Heart left ventricle (tissue), 16 donors: ENCODE measurements at regions not wholly inside any gene's neighbourhood (a gene's known extent, or its start where the extent isn't known, plus 50 kb on each side); places are given as distances from the start of the nearest gene placed in this dataset.

Experiments
- ATAC-seq, 4 donors: fragments of 200-7000 bp; cut with Tn5 transposase; one replicate each; pipeline ENCODE4 v1.9.1; 2020 to 2022; ENCODE audit warnings: moderate library complexity in 4 of 4, mild to moderate bottlenecking in 3 of 4, moderate number of reproducible peaks in 1 of 4
- DNase-seq, 5 donors: peaks; one replicate each; pipeline ENCODE4 v3.0.0-alpha.2; 2020
- H3K27ac ChIP-seq, 12 donors: fragments of 200-600 bp; sonication (generic) in 4 of 12; one replicate each; pipeline versions ENCODE4 v1.5.0 to v1.8.0; 2016 to 2022; ENCODE audit warnings: mild to moderate bottlenecking in 2 of 12
- H3K27me3 ChIP-seq, 9 donors: fragments of 200-600 bp; sonication (generic) in 2 of 9; one replicate each; pipeline versions ENCODE4 v1.5.1 to v1.8.0; 2016 to 2022; ENCODE audit warnings: mild to moderate bottlenecking in 3 of 9
- H3K36me3 ChIP-seq, 9 donors: fragments of 200-600 bp; sonication (generic) in 2 of 9; one replicate each; pipeline versions ENCODE4 v1.5.0 to v1.8.0; 2018 to 2022; ENCODE audit warnings: mild to moderate bottlenecking in 2 of 9
- H3K4me1 ChIP-seq, 12 donors: fragments of 200-600 bp; sonication (generic) in 4 of 12; one replicate each; pipeline versions ENCODE4 v1.5.0 to v1.8.0; 2016 to 2022; ENCODE audit warnings: mild to moderate bottlenecking in 3 of 12
- H3K4me3 ChIP-seq, 12 donors: fragments of 200-600 bp; sonication (generic) in 4 of 12; one replicate each; pipeline versions ENCODE4 v1.5.0 to v1.8.0; 2017 to 2022; ENCODE audit warnings: mild to moderate bottlenecking in 9 of 12, moderate library complexity in 4 of 12
- H3K9me3 ChIP-seq, 12 donors: fragments of 200-600 bp; sonication (generic) in 4 of 12; one replicate each; pipeline versions ENCODE4 v1.5.0 to v1.8.0; 2016 to 2022; ENCODE audit warnings: mild to moderate bottlenecking in 1 of 12
- POLR2A ChIP-seq, 2 donors: fragments of 450-650 bp; IDR thresholded peaks; one replicate each; pipeline ENCODE4 v1.6.1; 2017; ENCODE audit warnings: antibody characterized with exemption in 2 of 2, mild to moderate bottlenecking in 2 of 2, moderate library complexity in 2 of 2
- WGBS, 4 donors: extraction: QIAGEN DNeasy Blood & Tissue Kit in 2 of 4; methylation state at CpG; one replicate each; pipeline versions ENCODE4 v1.1.5 to v1.1.7; 2013 to 2018; 5-methylcytosine and 5-hydroxymethylcytosine counted together
- intact Hi-C, 10 donors: fragments of 100-400 bp; cut with DNase I; formaldehyde crosslinking; loops; one replicate each; pipeline versions ENCODE4 v1.11.1 to v1.14.2; 2022
- TF ChIP-seq, protein P1 (sequence below), 12 donors: fragments of 200-600 bp; sonication (generic) in 4 of 12; IDR thresholded peaks; one replicate each; pipeline versions ENCODE4 v1.5.0 to v1.8.0; 2018 to 2022; ENCODE audit warnings: antibody characterized with exemption in 12 of 12, mild to moderate bottlenecking in 5 of 12
- donor health status: ischemic (EF 13 %, LVEDD 7.1; RV severe dilation, severe dysfunction).
- donor health status: healthy with polysubstance abuse.
- donor health status: DM: no; HTN: yes; CAD: no.
- donor health status: DM: no; HTN: no; CAD: no.
- donor health status: ischemic (EF 25% LVEDD 6.9; RV normal size, moderate dysfunction).
- donor health status: ischemic (EF 25% LVEDD 5.7; RV mildly dilated, moderate dysfunction).
- donor health status: healthy.
- donor health status: DM: yes; HTN: yes; CAD: no.
- donor health status: ischemic (EF 35%, LVEDD 5.7; RV mildly dilated, moderate dysfunction).
- donor health status: nonischemic (EF 11% LVEDD 7.7; RV severe dilation, severe dysfunction).
- donor health status: DM: yes; HTN: yes; CAD: no.
- donor health status: PGD.
- donor health status: ischemic (EF 29% LVEDD 5.4; RV normal size, mild dysfunction).
- donor health status: nonischemic (EF 23%, LVEDD 6.1; RV moderate dilation, normal function).

DNA sequence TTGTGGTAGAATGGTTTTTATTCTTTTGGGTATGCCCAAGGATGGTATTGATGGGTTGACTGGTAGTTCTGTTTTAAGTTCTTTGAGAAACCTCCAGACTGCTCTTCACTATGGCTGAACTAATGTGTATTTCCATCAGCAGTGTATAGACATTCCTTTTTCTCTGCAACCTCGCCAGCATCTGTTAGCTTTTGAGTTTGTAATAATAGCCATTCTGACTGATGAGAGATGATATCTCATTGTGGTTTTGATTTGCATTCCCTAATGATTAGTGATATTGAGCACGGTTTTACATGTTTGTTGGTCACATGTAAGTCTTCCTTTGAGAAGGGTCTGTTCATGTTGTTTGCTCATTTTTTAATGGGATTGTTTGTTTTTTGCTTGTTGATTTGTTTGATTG is 1348.7 kb upstream of the NXPH2 start:
- intact Hi-C loops, result no loop called here
- Histone ChIP-seq H3K27ac (no peak overlapping the region), H3K27me3 (no peaks in the 10 kb centered on the region), H3K4me3 (no peak overlapping the region), H3K9me3 (no peaks in the 10 kb centered on the region), H3K4me1 (no peaks in the 10 kb centered on the region), H3K36me3 (no peaks in the 10 kb centered on the region)
- no peak for DNase-seq
- no peak for TF ChIP-seq POLR2A (IDR thresholded peaks at IDR 0.05)
- TF ChIP-seq, protein P1, sequence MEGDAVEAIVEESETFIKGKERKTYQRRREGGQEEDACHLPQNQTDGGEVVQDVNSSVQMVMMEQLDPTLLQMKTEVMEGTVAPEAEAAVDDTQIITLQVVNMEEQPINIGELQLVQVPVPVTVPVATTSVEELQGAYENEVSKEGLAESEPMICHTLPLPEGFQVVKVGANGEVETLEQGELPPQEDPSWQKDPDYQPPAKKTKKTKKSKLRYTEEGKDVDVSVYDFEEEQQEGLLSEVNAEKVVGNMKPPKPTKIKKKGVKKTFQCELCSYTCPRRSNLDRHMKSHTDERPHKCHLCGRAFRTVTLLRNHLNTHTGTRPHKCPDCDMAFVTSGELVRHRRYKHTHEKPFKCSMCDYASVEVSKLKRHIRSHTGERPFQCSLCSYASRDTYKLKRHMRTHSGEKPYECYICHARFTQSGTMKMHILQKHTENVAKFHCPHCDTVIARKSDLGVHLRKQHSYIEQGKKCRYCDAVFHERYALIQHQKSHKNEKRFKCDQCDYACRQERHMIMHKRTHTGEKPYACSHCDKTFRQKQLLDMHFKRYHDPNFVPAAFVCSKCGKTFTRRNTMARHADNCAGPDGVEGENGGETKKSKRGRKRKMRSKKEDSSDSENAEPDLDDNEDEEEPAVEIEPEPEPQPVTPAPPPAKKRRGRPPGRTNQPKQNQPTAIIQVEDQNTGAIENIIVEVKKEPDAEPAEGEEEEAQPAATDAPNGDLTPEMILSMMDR (IDR thresholded peaks at IDR 0.05), result no peak
- 61 to 80% (median 69%) methylated on average over 2 of the region's 2 CpGs for WGBS, 4 donors
- ATAC-seq, result no peak

DNA sequence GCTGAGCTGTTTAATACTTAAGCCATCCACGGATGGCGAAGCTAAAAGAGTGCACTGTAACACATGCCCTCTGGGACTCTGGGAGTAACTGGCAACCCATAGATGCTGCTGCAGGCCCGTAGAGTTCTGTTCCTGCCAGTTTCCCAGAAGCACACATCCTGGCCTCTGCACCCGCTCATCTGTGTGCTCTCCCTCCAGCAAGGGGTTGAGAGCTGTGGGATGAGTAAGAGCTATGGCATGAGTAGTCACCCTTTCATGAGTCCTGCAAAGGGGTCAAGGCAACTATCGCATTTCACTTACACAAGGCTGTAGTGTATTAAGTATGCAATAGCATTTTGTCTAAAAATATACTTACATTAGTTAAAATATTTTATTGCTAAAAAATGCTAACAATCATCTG is 1341.8 kb upstream of the NXPH2 start:
- TF ChIP-seq, protein P1 (IDR thresholded peaks at IDR 0.05), result no peak
- TF ChIP-seq POLR2A (IDR thresholded peaks at IDR 0.05), result no peak
- DNase-seq (no peak), ATAC-seq (no peak)
- H3K36me3 ChIP-seq, result no peaks in the 10 kb centered on the region
- H3K27me3 ChIP-seq, result no peaks in the 10 kb centered on the region
- no peak overlapping the region for H3K27ac ChIP-seq
- intact Hi-C loops, result no loop called here
- no peaks in the 10 kb centered on the region for H3K4me1 ChIP-seq
- no peak overlapping the region for H3K4me3 ChIP-seq
- H3K9me3 ChIP-seq, result no peaks in the 10 kb centered on the region
- WGBS, 4 donors, result 76 to 86% (median 81%) methylated on average over 3 to 5 of the region's 5 CpGs

DNA sequence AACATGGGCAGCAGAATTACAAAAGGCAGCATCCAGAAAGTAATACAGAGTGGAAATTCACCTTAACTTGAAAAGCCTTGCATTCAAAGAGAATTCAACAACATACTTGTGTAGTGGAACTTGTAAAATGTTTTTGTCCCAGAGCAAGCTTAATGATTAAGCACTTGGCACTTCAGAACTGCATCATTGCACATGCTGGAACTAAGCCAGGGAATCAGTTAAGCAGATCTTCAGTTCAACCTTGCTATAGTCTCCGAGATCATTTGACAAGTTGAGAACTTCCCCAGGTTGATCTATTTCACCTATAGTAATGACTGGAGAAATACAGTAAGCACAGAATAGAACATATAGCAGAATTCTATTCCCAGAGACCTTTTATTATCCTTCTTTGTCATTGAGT is 1337.2 kb upstream of the NXPH2 start:
- H3K36me3 ChIP-seq, result no peaks in the 10 kb centered on the region
- no peak for ATAC-seq
- H3K4me3 ChIP-seq, result no peak overlapping the region
- H3K9me3 ChIP-seq, result no peaks in the 10 kb centered on the region
- no peaks in the 10 kb centered on the region for H3K4me1 ChIP-seq
- no peak for DNase-seq
- no peaks in the 10 kb centered on the region for H3K27me3 ChIP-seq
- intact Hi-C loops, result no loop called here
- no peak for TF ChIP-seq POLR2A (IDR thresholded peaks at IDR 0.05)
- TF ChIP-seq, protein P1 (IDR thresholded peaks at IDR 0.05), result no peak
- 57 to 67% (median 62%) methylated on average over 1 of the region's 1 CpG for WGBS, 4 donors
- H3K27ac ChIP-seq, result no peak overlapping the region

DNA sequence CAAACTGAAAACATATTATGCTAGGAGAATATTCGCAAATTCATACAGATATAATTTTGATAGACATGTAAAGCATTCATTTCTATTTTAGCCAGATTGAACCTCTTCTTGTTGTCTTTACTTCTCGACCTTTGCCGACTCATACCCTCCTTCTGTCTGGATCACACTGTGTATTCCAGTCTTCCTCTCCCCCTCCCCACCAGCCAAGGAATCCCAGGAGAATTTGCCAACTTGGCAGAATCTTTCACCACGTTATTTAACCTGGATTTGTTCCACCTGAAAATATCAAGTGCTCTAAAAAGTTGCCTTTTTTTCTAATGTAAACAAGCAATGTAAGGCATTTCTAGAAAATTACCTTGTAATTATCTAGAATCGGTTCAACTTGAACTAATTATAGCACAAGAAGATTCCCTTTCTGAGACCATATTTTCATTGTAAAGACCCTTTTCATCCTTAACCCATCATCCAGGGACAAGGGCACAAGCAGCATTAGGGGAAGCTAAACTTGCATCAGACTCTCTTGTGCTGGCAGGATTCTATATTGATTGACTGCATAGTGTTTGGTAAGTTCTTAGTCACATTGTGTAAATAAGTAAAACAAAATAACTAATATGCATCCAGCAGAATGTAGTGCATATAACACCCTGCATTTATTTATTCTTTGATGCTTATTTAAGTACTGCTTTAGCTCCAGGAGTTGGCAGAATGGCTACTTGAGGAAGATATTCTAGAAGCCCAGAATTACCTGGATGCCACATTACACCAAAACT is 1328.7 kb upstream of the NXPH2 start:
- 70 to 75% (median 73%) methylated on average over 5 of the region's 5 CpGs for WGBS, 4 donors
- no peaks in the 10 kb centered on the region for H3K36me3 ChIP-seq
- no peaks in the 10 kb centered on the region for H3K4me1 ChIP-seq
- intact Hi-C loops, result no loop called here
- DNase-seq (no peak), ATAC-seq (no peak)
- no peak overlapping the region for H3K4me3 ChIP-seq
- peaks cover 0 to 7% (median 0%) of the 10 kb centered on the region in 12 donors for H3K9me3 ChIP-seq
- no peak overlapping the region for H3K27ac ChIP-seq
- no peaks in the 10 kb centered on the region for H3K27me3 ChIP-seq
- TF ChIP-seq POLR2A (IDR thresholded peaks at IDR 0.05), result no peak
- TF ChIP-seq, protein P1 (IDR thresholded peaks at IDR 0.05), result no peak
